Retinal pigment epithelial cell (primary cell): ENCODE measurements at regions not wholly inside any gene's neighbourhood (a gene's known extent, or its start where the extent isn't known, plus 50 kb on each side); places are given as distances from the start of the nearest gene placed in this dataset.

Experiments used
- DNase-seq: peaks from one replicate; pipeline ENCODE4 v3.0.0-alpha.2; 2010; ENCODE audit warnings: low read depth
- H3K4me3 ChIP-seq: 2 replicates; pipeline ENCODE4 v1.5.1; 2011; ENCODE audit warnings: mild to moderate bottlenecking, low read length, control low read depth, moderate library complexity
- TF ChIP-seq, protein P1 (sequence below): conservative IDR thresholded peaks from 2 replicates; pipeline ENCODE4 v1.5.1; 2011; ENCODE audit warnings: low read depth, low read length, control low read depth, inconsistent platforms

DNA sequence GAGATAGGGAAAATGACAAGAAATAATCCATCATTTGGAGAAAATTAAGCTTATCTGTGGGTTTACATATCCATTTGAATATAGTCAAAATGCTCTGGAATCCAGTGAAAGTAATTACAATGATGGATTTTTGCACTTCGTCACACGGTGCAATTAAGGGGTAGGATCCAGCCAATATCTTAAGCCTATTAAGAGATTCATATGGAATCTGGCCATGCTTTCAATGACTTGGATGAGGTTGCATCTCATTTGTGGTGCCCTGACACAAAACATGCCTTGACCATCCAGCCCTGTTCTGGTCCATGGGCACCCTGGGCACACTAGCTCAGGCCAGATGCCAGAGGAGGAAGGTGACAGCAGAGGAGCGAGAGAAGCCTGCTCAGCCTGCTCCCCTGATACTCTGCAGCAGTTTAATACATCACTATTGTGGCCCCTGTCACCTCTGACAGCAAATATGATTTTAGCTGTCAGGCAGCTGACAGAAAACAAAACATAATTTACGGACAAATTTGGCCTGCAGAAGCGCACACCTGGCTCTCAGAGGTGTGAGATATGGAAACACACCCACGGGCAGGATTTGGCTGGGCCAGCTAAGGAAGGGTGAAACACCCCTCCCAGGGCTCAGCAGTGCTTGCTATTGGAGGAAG, 94.1 kb upstream of the ST8SIA3 start:
- no peak for DNase-seq
- TF ChIP-seq, protein P1, sequence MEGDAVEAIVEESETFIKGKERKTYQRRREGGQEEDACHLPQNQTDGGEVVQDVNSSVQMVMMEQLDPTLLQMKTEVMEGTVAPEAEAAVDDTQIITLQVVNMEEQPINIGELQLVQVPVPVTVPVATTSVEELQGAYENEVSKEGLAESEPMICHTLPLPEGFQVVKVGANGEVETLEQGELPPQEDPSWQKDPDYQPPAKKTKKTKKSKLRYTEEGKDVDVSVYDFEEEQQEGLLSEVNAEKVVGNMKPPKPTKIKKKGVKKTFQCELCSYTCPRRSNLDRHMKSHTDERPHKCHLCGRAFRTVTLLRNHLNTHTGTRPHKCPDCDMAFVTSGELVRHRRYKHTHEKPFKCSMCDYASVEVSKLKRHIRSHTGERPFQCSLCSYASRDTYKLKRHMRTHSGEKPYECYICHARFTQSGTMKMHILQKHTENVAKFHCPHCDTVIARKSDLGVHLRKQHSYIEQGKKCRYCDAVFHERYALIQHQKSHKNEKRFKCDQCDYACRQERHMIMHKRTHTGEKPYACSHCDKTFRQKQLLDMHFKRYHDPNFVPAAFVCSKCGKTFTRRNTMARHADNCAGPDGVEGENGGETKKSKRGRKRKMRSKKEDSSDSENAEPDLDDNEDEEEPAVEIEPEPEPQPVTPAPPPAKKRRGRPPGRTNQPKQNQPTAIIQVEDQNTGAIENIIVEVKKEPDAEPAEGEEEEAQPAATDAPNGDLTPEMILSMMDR: no peak
- no peak overlapping the region for H3K4me3 ChIP-seq

DNA sequence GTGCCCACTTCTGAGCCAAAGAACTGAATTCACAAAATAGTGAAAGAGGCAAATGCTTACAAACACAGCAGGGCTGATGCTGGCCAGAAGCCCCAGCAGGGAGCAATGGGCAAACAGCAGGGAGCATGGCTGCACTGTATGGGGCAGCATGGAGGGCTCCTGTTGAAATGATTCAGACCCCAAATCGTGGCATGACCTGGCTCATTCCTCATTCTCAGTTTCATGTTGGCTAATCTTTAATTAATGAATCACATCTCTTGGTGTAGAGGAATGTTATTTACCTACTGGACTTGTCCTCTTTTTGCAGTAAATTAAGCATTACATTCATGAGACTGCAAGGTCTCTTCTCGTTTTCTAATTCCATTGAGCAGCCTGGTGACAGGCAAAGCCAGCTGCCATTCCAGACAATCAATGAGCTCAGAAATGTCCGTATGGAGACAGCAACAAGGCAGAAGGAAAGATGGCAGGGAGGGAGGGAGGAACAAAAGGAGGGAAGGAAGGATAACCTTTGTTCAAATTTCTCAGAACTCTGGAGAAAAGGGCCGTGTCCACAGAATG, 84.9 kb upstream of the ST8SIA3 start:
- H3K4me3 ChIP-seq: no peak overlapping the region
- TF ChIP-seq, protein P1: no peak
- no peak for DNase-seq

DNA sequence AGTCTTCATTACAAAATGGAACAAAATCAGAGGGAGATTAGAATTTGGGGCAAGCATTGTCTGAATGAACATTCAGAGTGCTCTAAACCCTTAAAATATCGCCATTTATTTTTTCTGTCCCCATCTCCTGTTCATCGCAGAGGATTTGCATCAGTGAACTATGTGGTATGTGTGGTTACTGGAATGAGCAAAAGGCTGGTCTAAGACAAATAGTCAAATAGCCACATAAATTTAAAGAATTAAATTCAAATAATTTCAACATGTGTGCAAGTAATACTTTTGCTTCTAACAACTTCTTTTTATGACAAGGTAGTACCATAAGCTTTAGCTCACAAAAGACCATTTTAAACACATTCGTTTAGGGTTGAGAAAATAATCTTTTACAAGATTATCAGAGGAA, 82.6 kb upstream of the ST8SIA3 start:
- DNase-seq: no peak
- no peak overlapping the region for H3K4me3 ChIP-seq
- TF ChIP-seq, protein P1: no peak

DNA sequence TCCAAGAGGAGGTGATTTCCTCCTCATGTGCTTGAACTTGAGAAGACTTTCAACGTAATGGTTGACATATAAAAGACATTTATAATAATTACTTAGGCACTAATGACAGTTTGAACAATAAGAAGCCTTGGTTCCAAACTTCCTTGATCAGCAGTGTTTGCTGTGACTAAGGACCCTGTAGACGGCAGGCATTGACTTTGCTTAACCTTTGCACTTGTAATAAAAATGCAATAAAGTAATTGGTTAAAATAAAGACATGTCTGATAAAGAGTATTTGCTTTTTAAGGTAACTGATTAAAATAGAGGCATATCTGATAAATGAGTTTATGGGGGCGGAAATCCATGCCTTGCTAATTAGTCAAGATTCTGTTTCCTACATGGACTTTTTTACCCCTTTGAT, 82.2 kb upstream of the ST8SIA3 start:
- no peak overlapping the region for H3K4me3 ChIP-seq
- DNase-seq: no peak
- TF ChIP-seq, protein P1: no peak

DNA sequence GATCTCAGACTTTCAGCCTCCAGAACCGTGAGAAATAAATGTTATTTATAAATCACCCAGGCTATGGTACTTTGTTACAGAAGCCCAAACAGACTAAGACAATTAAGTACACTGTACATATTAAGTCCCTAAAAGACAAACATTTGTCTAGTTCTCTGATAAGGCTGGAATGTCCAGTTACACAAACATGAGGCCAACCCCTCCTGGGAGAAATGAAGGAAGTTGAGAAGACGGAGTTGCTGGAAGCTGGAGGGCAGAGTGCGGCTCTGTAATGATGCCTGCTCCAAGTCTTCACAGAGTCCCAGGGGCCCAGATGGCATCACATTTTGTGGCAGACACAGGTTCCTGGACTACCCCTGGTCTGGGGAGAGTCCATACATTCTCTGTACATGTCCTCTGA, 79.2 kb upstream of the ST8SIA3 start:
- DNase-seq: no peak
- TF ChIP-seq, protein P1: no peak
- H3K4me3 ChIP-seq: no peak overlapping the region

DNA sequence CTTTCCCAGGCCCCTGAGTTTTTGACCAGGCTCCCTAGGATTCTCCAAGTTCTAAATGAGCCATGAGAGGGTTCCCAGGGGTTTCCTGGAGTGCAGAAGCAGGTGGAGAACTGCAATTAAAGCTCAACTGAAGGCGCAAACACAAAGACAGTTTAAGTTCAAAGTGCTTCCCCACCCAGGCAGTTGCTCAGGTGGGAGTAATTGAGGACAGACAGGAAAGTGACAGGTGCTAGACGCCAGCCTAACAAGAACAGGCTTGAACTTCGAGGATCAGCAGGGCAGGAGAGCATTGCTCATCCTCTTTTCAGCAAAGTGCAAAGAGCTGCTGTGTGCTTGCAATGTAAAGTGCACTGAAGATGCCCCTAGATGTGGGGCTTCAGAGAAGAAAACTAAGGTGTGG, 77.2 kb upstream of the ST8SIA3 start:
- no peak overlapping the region for H3K4me3 ChIP-seq
- TF ChIP-seq, protein P1: no peak
- no peak for DNase-seq

DNA sequence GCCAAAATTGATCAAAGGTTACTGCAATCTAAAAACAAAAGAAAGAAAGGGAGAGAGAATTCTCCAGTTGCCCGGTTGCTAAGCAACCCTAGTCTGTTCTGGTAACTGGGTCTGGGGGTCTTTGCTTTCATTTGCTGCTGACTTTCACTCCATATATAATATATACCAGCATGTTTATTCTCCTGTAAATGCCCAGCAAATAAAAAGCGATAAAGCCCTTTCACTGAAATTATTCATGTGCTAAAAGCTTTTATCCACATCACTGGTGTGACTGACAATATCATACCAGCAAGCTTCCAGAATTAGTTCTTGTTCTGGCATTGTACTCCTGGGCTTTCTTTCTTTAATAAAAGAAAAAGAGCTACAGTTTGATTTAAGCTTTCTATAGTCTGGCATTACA, 75.5 kb upstream of the ST8SIA3 start:
- no peak for DNase-seq
- H3K4me3 ChIP-seq: no peak overlapping the region
- TF ChIP-seq, protein P1: no peak
